ENCODE measurements at regions not wholly inside any gene's neighbourhood (a gene's known extent, or its start where the extent isn't known, plus 50 kb on each side); places are given as distances from the start of the nearest gene placed in this dataset.
"Not testable (repeated sequence)": the region's sequence is repeated elsewhere in the genome, so short reads cannot be mapped to it uniquely, and the experiment has no call there.

DNA sequence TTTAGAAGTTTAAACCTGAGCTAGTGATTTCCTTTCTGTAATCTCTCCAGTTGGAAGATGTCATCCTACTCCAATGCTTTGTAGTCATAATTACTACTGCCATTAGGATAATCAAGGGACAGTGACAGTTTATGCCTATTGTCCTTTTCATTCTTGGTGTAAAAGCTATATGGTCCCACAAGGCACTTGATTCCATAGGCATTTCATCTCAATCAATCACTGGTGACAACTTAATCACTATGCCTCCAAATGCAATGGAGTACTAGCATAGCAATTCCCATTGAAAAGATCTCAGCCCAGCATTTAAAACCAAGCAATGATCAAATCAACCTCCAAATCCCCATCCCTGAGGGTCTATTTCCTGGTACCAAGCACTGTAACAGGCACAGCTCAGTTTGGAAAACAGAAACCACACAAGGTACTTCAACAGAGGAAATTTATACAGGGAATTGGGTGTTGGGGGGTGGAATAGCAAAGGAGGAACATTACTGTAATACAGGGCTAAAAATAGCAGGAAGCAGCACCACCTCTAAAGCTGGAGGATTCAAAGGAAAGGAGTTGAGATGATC, 51.0 kb downstream of the FHIP2A start:
- H3K4me3 ChIP-seq (replicated peaks; ENCODE audit: low read depth, low read length), result no peak overlapping the region
- no peak for TF ChIP-seq CTCF (IDR thresholded peaks at IDR 0.05; ENCODE audit: low read length, missing control alignments)
- DNase-seq (ENCODE audit: low read depth), result no peak

- H3K4me3 ChIP-seq (replicated peaks; ENCODE audit: low read depth, low read length), result no peak overlapping the region
- peak; percentile 69 for DNase-seq (ENCODE audit: low read depth)
These were observed 53.3 kb downstream of the FHIP2A start for GRCh38 chr10:114874827-114875411.

DNA sequence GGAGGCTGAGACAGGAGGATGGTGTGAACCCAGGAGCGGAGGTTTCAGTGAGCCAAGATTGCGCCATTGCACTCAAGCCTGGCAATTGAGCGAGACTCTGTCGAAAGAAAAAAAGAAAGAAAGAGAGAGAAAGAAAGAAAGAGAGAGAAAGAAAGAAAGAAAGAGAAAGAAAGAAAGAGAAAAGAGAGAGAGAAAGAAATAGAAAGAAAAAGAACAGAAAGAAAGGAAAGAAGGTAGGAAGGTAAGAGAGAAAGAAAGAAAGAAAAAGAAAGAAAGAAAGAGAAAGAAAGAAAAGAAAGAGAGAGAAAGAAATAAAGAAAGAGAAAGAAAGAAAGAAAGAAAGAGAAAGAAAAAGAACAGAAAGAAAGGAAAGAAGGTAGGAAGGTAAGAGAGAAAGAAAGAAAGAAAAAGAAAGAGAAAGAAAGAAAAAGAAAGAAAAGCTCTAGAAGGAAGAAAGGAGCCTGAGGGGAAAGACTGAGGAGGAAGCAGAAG, 54.1 kb downstream of the FHIP2A start:
- not testable (repeated sequence) for H3K4me3 ChIP-seq (replicated peaks; ENCODE audit: low read depth, low read length); DNase-seq (ENCODE audit: low read depth)

More at GRCh38 chr10:114874827-114875411, 53.3 kb downstream of the FHIP2A start:
- TF ChIP-seq CTCF (IDR thresholded peaks at IDR 0.05; ENCODE audit: low read length, missing control alignments), result peak; percentile 34

GRCh38 chr10:114876169-114876568, 54.6 kb downstream of the FHIP2A start:
- no peak for DNase-seq (ENCODE audit: low read depth)
- TF ChIP-seq CTCF (IDR thresholded peaks at IDR 0.05; ENCODE audit: low read length, missing control alignments), result no peak
- H3K4me3 ChIP-seq (replicated peaks; ENCODE audit: low read depth, low read length), result no peak overlapping the region

- DNase-seq (ENCODE audit: low read depth), result peak; percentile 90
- peak; percentile 91 for TF ChIP-seq CTCF (IDR thresholded peaks at IDR 0.05; ENCODE audit: low read length, missing control alignments)
- no peak overlapping the region for H3K4me3 ChIP-seq (replicated peaks; ENCODE audit: low read depth, low read length)
These were observed 55.2 kb downstream of the FHIP2A start for GRCh38 chr10:114876602-114877300.

DNA sequence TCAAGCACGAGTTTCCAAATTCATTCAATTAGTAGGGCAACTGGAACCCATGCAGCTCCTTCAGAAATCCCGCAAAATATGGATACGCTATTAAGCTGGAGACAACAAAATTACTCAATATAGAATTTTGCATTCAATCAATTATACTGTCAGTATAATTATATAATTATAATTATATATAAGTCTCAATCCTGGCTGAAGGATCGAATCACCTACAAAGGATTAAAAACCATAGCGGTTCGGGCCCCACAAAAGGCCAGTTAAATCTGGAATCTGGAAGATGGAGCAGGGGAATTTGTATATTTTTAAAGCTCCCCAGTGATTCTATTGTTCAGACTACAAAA, 55.7 kb downstream of the FHIP2A start:
- no peak overlapping the region for H3K4me3 ChIP-seq (replicated peaks; ENCODE audit: low read depth, low read length)
- no peak for DNase-seq (ENCODE audit: low read depth)
- no peak for TF ChIP-seq CTCF (IDR thresholded peaks at IDR 0.05; ENCODE audit: low read length, missing control alignments)

DNA sequence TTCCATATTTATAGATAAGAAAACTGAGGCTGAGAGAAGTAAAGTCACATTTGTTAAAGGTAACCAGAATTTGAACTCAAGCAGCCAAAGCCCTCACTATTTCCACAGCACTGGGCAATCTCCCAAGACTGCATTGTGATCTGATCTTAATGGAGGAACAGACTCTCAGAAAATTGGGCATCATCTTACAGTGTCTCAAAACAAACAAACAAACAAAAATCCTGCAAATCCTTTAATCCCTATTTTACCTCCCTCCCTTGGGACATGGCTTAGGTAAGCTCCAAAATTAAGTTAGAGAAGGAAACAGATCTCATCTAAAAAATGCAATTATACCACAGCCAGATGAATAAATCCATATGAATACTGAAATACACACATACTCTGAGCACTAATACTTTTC, 57.5 kb downstream of the FHIP2A start:
- H3K4me3 ChIP-seq (replicated peaks; ENCODE audit: low read depth, low read length), result no peak overlapping the region
- DNase-seq (ENCODE audit: low read depth), result peak; percentile 45
- TF ChIP-seq CTCF (IDR thresholded peaks at IDR 0.05; ENCODE audit: low read length, missing control alignments), result no peak

All from fibroblast of pulmonary artery (primary cell).